Skeletal muscle tissue (tissue), 3 donors: ENCODE measurements at regions not wholly inside any gene's neighbourhood (a gene's known extent, or its start where the extent isn't known, plus 50 kb on each side); places are given as distances from the start of the nearest gene placed in this dataset.

Experiments used
- H3K27ac ChIP-seq: one replicate; pipeline ENCODE4 v1.7.0; 2013; ENCODE audit warnings: mild to moderate bottlenecking, low read depth, low read length, inconsistent platforms
- H3K27me3 ChIP-seq, 3 donors: one replicate each; pipeline ENCODE4 v1.7.0; 2013; ENCODE audit warnings: low read length in 3 of 3; ENCODE audit not compliant: control insufficient read depth in 3 of 3, insufficient read depth in 3 of 3
- H3K36me3 ChIP-seq, 3 donors: one replicate each; pipeline ENCODE4 v1.7.0; 2013; ENCODE audit warnings: low read length in 3 of 3; ENCODE audit not compliant: control insufficient read depth in 3 of 3, insufficient read depth in 3 of 3
- H3K4me1 ChIP-seq, 3 donors: one replicate each; pipeline ENCODE4 v1.7.0; 2013; ENCODE audit warnings: low read length in 3 of 3, mild to moderate bottlenecking in 3 of 3; ENCODE audit not compliant: control insufficient read depth in 3 of 3, insufficient read depth in 3 of 3
- H3K4me3 ChIP-seq, 3 donors: one replicate each; pipeline ENCODE4 v1.7.0; 2013; ENCODE audit warnings: low read length in 3 of 3
- H3K9ac ChIP-seq, 3 donors: one replicate each; pipeline ENCODE4 v1.7.0; 2013; ENCODE audit warnings: low read length in 3 of 3, mild to moderate bottlenecking in 3 of 3, moderate library complexity in 2 of 3, low read depth in 1 of 3
- H3K9me3 ChIP-seq, 3 donors: one replicate each; pipeline ENCODE4 v1.7.0; 2013; ENCODE audit warnings: low read length in 3 of 3; ENCODE audit not compliant: control insufficient read depth in 3 of 3
- donor health status: Osteomylitis.

GRCh38 chr13:73693215-73693614 is 441.0 kb downstream of the KLF12 start:
- H3K9ac ChIP-seq = no peak overlapping the region
- H3K27me3 ChIP-seq = no peaks in the 10 kb centered on the region
- H3K4me3 ChIP-seq = no peak overlapping the region
- no peaks in the 10 kb centered on the region for H3K9me3 ChIP-seq
- H3K27ac ChIP-seq = no peak overlapping the region
- no peaks in the 10 kb centered on the region for H3K4me1 ChIP-seq
- H3K36me3 ChIP-seq = peaks cover 9 to 11% (median 11%) of the 10 kb centered on the region in 3 donors

- no peak overlapping the region for H3K27ac ChIP-seq
- H3K4me3 ChIP-seq = no peak overlapping the region
- H3K9me3 ChIP-seq = no peaks in the 10 kb centered on the region
- no peak overlapping the region for H3K9ac ChIP-seq
- H3K4me1 ChIP-seq = no peaks in the 10 kb centered on the region
- H3K36me3 ChIP-seq = peaks cover 9 to 11% (median 11%) of the 10 kb centered on the region in 3 donors
- H3K27me3 ChIP-seq = no peaks in the 10 kb centered on the region
These were observed 442.3 kb downstream of the KLF12 start for GRCh38 chr13:73691891-73692290.

DNA sequence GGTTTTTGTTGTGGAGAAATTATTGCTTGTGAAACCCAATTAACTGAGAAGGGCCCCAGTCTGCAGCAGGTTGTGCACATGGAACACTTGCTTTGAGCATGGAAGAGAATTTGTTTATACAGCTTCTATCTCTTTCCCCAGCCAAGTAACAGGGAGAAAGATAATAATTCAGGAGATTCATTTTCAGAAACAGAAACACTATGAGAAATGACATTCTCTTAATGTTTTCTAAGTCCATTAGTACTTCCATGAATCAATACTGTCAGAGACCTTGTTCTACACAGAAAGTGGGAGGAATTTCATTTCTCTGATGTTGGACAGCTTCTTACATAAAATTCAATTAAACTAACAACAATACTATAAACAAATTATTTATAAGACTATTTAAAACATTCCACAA is 446.3 kb downstream of the KLF12 start:
- Histone ChIP-seq H3K4me3 (no peak overlapping the region), H3K27me3 (no peaks in the 10 kb centered on the region), H3K9ac (no peak overlapping the region)

DNA sequence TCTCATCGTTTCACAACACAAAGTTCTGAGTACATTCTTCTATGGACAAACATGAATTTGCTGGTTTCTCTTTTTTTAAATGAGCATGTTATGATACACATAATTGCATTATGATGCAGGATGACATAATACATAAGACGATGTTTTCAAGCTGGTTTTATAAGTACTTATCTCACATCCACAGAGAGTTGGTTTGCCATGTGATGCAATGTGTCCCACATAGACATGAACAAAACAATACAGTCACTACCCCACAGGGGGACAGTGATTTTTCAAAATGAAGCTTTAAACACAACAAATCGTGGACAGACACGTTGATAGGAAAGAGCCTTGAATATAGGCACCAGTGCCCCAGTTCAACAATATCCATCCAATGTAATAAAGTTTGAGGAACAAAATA is 447.1 kb downstream of the KLF12 start:
- Histone ChIP-seq H3K36me3 (no peaks in the 10 kb centered on the region), H3K9ac (no peak overlapping the region), H3K9me3 (no peaks in the 10 kb centered on the region), H3K27me3 (no peaks in the 10 kb centered on the region), H3K4me3 (no peak overlapping the region), H3K4me1 (no peaks in the 10 kb centered on the region), H3K27ac (no peak overlapping the region)

More for the DNA sequence above, 446.3 kb downstream of the KLF12 start:
- no peak overlapping the region for H3K27ac ChIP-seq
- no peaks in the 10 kb centered on the region for H3K36me3 ChIP-seq
- H3K4me1 ChIP-seq = no peaks in the 10 kb centered on the region
- no peaks in the 10 kb centered on the region for H3K9me3 ChIP-seq

- Histone ChIP-seq H3K36me3 (no peaks in the 10 kb centered on the region), H3K4me3 (no peak overlapping the region), H3K9ac (no peak overlapping the region), H3K27ac (no peak overlapping the region), H3K27me3 (no peaks in the 10 kb centered on the region), H3K4me1 (no peaks in the 10 kb centered on the region), H3K9me3 (no peaks in the 10 kb centered on the region)
These were observed 449.5 kb downstream of the KLF12 start for GRCh38 chr13:73684750-73685149.

DNA sequence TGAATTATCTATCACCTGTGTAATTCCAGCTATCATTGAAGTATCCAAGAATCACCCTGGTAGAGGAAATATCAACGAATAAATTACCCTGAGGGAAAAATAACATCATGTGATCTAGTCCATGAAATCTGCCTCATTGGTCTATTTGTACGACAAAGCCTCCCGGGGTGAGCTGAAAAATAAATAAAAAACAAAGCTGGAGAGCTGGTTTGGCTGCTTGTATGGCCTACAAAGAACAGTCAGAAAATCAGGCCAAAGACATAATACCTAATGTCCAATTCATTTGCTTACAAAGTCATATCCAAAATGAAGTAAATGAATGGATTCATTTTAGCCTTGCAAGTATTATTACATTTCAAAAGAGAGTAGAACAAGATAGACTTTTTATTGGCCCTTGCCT is 449.9 kb downstream of the KLF12 start:
- Histone ChIP-seq H3K27me3 (no peaks in the 10 kb centered on the region), H3K27ac (no peak overlapping the region), H3K9ac (no peak overlapping the region), H3K36me3 (no peaks in the 10 kb centered on the region), H3K4me3 (no peak overlapping the region), H3K4me1 (no peaks in the 10 kb centered on the region), H3K9me3 (no peaks in the 10 kb centered on the region)

DNA sequence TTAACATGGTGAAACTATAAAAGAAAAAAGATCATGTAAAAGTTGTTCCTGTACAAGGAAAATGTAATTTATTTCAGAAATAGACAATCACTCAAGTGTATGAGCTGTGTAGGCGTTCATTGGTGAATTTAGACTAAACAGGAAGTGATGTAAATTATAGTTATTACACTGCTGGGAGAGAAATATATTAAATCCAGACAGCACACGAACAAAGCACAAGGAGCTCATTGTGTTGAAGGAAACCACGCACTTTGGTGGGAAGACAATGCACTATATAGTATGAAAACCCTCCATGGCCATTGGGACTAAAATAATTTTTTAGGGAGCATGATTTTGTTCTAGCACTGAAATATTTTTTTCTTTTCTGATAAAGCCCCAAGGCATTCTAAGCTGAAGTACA is 450.5 kb downstream of the KLF12 start:
- H3K27ac ChIP-seq = no peak overlapping the region

DNA sequence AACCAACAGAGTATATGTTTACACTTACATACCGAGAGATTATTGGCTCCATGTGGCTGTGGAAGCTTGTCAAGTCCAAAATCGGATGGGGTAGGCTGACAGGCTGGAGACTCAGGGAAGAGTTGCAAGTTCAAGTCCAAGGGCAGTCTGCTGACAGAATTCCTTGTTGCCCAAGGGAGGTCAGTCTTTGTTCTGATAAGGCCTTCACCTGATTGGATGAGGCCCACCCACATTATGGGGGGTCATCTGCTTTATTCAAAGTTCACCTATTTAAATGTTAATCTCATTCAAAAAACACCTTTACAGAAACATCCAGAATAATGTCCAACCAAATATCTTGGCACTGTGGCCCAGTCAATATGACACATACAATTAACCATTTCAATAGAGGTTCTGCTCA is 452.4 kb downstream of the KLF12 start:
- no peaks in the 10 kb centered on the region for H3K36me3 ChIP-seq
- H3K4me1 ChIP-seq = no peaks in the 10 kb centered on the region
- H3K27ac ChIP-seq = no peak overlapping the region
- no peaks in the 10 kb centered on the region for H3K9me3 ChIP-seq
- H3K4me3 ChIP-seq = no peak overlapping the region
- no peaks in the 10 kb centered on the region for H3K27me3 ChIP-seq
- H3K9ac ChIP-seq = no peak overlapping the region

More for the DNA sequence above, 450.5 kb downstream of the KLF12 start:
- H3K4me1 ChIP-seq = no peaks in the 10 kb centered on the region
- no peaks in the 10 kb centered on the region for H3K27me3 ChIP-seq
- H3K9me3 ChIP-seq = no peaks in the 10 kb centered on the region
- no peak overlapping the region for H3K9ac ChIP-seq
- H3K4me3 ChIP-seq = no peak overlapping the region
- H3K36me3 ChIP-seq = no peaks in the 10 kb centered on the region

DNA sequence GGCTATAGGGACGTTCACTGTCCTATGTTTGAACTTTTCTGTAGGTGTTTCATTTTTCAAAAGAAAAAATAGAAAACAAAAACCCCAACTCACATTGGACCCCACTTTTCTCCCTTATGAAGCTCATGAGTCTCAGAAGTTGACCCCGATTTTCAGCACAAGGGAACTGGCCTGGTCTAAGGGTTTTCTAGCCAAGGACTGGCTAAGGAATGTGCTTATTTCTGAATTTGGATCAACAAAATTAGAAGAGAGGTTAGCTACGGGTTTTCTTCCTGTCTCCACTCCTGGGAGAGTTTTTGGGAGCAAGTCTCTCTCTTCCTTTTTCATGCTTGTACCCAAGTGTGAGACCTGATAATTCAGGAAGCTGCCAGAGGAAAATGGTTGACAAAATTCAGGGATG is 453.2 kb downstream of the KLF12 start:
- Histone ChIP-seq H3K9me3 (no peaks in the 10 kb centered on the region), H3K4me1 (no peaks in the 10 kb centered on the region), H3K27me3 (no peaks in the 10 kb centered on the region), H3K4me3 (no peak overlapping the region), H3K27ac (no peak overlapping the region), H3K9ac (no peak overlapping the region), H3K36me3 (no peaks in the 10 kb centered on the region)

GRCh38 chr13:73677048-73677601 is 457.1 kb downstream of the KLF12 start:
- Histone ChIP-seq H3K9ac (no peak overlapping the region), H3K36me3 (no peaks in the 10 kb centered on the region), H3K27me3 (no peaks in the 10 kb centered on the region), H3K4me3 (no peak overlapping the region), H3K27ac (no peak overlapping the region), H3K9me3 (no peaks in the 10 kb centered on the region), H3K4me1 (no peaks in the 10 kb centered on the region)
